Bronchial epithelial cell (primary cell): ENCODE measurements at regions not wholly inside any gene's neighbourhood (a gene's known extent, or its start where the extent isn't known, plus 50 kb on each side); places are given as distances from the start of the nearest gene placed in this dataset.

Experiments
- DNase-seq: peaks from one replicate; pipeline ENCODE4 v3.0.0-alpha.2; 2010; ENCODE audit warnings: low read depth
- FAIRE-seq: peaks from 2 replicates; lab custom pipeline; 2011; peaks lifted over from hg19 to GRCh38; lab: Jason Lieb, UNC
- H3K27me3 ChIP-seq: 2 replicates; pipeline ENCODE4 v1.5.1; 2011; ENCODE audit warnings: low read length; ENCODE audit not compliant: control insufficient read depth, insufficient read depth
- H3K36me3 ChIP-seq: 2 replicates; pipeline ENCODE4 v1.5.1; 2011; ENCODE audit warnings: low read length; ENCODE audit not compliant: control insufficient read depth, insufficient read depth
- H3K4me3 ChIP-seq: 2 replicates; pipeline ENCODE4 v1.5.1; 2011; ENCODE audit warnings: mild to moderate bottlenecking, low read depth, low read length, control low read depth
- TF ChIP-seq, protein P1 (sequence below): IDR thresholded peaks from 2 replicates; pipeline ENCODE4 v1.5.1; 2011; ENCODE audit warnings: mild to moderate bottlenecking, moderate library complexity, low read length, control low read depth, inconsistent platforms; ENCODE audit not compliant: insufficient read depth, severe bottlenecking

DNA sequence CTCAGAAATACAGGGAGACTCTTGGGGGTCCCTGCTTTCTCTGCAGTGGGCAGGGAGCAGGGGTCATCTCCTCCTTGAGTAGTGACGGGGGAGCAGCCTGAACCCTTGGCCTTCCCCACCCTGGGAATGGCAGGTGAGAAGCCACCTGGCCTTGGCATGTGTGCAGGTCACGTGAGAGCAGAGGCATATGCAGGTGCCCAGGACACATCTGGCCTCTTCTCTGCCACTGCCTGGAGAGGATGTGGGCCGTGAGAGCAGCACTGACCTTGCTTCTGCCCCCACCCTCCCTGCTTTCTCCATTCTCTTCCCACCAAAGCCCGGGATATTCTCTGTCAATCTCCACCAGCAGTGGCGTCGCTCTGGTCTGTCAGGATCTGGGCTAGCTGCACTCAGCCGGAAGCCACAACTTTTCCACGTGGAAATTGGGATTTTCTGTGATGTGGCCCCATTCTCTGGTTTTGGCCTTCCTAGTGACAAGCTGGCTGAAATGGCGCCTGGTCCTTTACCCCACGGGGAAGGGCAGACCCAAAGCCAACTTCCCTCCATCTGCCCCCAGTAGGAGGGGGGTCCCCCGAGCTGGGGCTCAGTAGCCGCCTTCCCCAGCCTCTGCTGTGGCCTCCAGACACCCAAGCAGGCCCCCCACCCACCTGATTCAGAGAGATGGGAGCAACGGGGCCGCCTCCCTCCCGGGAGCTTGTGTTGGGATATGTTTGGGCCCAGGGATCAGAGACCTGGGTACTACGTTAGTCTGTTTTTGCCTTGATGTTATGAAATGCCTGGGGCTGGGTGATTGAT lies 70.4 kb upstream of the FCN1 start:
- no peak for FAIRE-seq
- H3K36me3 ChIP-seq: no peaks in the 10 kb centered on the region
- DNase-seq: no peak
- TF ChIP-seq, protein P1, sequence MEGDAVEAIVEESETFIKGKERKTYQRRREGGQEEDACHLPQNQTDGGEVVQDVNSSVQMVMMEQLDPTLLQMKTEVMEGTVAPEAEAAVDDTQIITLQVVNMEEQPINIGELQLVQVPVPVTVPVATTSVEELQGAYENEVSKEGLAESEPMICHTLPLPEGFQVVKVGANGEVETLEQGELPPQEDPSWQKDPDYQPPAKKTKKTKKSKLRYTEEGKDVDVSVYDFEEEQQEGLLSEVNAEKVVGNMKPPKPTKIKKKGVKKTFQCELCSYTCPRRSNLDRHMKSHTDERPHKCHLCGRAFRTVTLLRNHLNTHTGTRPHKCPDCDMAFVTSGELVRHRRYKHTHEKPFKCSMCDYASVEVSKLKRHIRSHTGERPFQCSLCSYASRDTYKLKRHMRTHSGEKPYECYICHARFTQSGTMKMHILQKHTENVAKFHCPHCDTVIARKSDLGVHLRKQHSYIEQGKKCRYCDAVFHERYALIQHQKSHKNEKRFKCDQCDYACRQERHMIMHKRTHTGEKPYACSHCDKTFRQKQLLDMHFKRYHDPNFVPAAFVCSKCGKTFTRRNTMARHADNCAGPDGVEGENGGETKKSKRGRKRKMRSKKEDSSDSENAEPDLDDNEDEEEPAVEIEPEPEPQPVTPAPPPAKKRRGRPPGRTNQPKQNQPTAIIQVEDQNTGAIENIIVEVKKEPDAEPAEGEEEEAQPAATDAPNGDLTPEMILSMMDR: no peak
- no peak overlapping the region for H3K4me3 ChIP-seq
- H3K27me3 ChIP-seq: no peaks in the 10 kb centered on the region

DNA sequence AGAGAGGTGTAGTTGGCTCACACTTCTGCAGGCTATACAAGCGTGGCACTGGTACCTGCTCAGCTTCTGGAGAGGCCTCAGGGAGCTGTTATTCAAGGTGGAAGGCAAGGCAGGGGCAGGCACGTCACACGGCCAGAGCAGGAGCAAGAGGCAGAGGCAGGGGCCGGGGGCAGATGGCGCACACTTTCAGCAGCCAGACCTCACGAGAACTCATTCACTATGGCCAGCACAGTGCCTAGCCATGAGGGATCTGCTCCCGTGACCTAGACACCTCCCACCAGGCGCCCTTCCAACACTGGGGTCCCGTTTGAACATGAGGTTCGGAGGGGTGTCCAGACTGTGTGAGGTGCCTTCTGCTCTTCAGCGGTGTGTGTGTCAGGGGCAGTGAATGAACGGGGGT lies 71.0 kb upstream of the FCN1 start:
- Histone ChIP-seq H3K27me3 (no peaks in the 10 kb centered on the region), H3K36me3 (no peaks in the 10 kb centered on the region), H3K4me3 (no peak overlapping the region)
- TF ChIP-seq, protein P1: no peak
- FAIRE-seq (no peak), DNase-seq (no peak)

DNA sequence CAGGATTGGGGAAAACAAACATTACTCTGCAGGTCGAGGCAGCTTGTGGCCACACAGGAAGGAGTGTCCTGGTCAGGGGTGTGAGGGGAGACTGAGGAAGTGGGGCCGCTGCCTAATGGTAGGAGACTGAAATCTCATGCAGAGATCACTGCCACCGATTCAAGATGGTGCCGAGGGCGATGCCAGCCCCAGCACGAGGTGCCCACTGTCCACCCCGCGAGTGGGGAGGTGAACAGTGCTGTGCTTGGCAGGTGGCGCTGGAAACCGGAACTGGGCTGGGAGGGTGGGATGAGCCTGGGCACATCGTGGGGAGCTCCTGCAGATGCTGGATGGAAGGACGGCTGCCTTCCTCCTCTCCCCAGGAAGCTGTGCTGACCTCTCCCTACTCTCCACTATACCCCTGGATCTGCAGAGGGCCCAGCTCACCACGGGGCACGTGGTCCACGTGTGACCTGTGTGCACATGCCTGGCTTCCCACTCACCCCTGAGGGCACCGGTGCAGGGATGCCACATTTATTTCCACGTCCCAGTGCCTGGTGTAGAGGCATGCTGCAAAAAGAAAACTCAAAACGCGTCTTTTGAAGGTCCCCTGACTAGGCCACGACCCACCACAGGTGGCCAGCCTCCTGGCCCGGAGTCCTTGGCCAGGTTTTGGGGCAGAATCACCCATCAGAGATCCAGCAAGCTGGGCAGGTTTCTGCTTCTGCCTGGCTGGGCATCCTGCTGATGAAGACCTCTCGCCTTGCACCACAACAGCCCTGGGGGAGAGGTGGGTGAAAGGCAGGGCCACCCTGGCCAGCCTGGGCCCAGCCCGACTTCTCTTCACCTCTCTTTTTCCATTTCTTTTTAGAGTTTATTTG lies 71.7 kb upstream of the FCN1 start:
- H3K27me3 ChIP-seq: no peaks in the 10 kb centered on the region
- H3K4me3 ChIP-seq: no peak overlapping the region
- FAIRE-seq: no peak
- DNase-seq: no peak
- H3K36me3 ChIP-seq: no peaks in the 10 kb centered on the region
- TF ChIP-seq, protein P1: no peak

DNA sequence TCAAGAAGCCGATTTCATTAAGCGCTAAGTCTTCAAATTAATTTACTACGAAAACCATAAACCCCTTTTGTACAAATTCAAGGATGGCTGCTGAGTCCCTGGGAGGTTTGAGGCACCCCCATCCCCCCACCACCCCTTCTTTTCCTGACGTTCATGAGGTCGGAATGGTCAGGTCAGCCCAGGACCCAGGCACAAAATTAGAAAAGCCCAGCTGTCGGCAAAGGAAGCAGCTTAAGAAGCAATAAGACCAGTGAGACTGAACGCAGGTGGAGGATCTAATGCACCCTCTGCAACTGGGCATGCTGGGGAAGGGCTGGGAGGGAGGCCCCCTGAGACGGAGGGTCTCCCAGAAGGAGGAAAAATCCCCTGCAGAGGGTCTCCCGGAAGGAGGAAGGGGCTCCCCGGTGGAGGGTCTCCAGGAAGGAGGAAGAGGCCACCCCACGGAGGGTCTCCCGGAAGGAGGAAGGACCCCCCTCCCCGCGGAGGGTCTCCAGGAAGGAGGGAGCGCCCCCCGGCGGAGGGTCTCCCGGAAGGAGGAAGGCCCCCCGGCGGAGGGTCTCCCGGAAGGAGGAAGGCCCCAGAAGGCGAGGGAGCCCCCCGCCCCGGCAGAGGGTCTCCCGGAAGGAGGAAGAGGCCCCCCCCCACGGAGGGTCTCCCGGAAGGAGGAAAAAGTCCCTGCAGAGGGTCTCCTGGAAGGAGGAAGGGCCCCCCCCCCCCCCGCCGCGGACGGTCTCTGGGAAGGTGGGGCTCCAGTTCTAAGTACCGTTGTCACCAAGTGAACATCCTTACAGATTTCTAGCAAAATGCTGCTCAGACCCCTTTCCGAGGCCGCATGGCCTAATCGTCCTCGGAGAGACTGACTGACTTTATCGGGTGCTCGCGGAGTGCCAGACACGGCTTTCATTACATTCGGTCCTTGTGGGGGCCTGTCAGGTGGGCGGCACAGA lies 74.4 kb upstream of the FCN1 start:
- TF ChIP-seq, protein P1: no peak
- DNase-seq (no peak), FAIRE-seq (no peak)
- H3K4me3 ChIP-seq: no peak overlapping the region
- H3K36me3 ChIP-seq: no peaks in the 10 kb centered on the region
- no peaks in the 10 kb centered on the region for H3K27me3 ChIP-seq

DNA sequence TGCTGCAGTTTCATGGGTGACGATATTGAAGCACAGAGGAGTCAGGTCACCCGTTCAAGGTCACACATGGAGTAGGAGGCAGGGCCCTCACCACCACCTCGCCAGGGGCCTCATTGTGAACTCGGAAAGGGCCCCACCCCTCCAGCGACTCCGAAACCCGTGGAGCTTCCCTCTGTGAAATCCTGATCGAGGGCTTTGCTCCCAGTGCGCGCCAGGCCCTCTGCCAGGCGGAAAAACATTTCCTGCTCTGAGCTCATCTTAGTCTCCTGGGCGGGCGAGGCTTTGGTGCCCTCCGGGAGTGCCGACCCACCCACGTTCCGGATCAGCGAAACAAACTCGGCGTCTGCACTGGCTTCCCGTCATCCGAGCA lies 75.0 kb upstream of the FCN1 start:
- FAIRE-seq (no peak), DNase-seq (no peak)
- TF ChIP-seq, protein P1: no peak
- Histone ChIP-seq H3K4me3 (no peak overlapping the region), H3K27me3 (no peaks in the 10 kb centered on the region), H3K36me3 (no peaks in the 10 kb centered on the region)
